GM18951 (cell line): ENCODE measurements at regions not wholly inside any gene's neighbourhood (a gene's known extent, or its start where the extent isn't known, plus 50 kb on each side); places are given as distances from the start of the nearest gene placed in this dataset.

Experiments
- POLR2A ChIP-seq: IDR thresholded peaks from 4 replicates; pipeline ENCODE4 v1.6.1; 2011; ENCODE audit warnings: mild to moderate bottlenecking; ENCODE audit not compliant: insufficient read length, insufficient read depth; ENCODE audit errors: extremely low read depth
- in situ Hi-C: fragments of 300-500 bp; cut with MboI; formaldehyde crosslinking; loops from one replicate; pipeline ENCODE4 v1.12.0; 2022; ENCODE audit warnings: low sequenced_read_pairs, mixed read lengths, inconsistent platforms; ENCODE audit not compliant: unreplicated experiment

- TF ChIP-seq POLR2A = no peak
- in situ Hi-C loops = no loop called here
Observed at GRCh38 chr2:118622913-118623312, 224.5 kb downstream of the EN1 start.

- in situ Hi-C loops = no loop called here
- TF ChIP-seq POLR2A = no peak
Observed at GRCh38 chr2:118622108-118622507, 225.3 kb downstream of the EN1 start.

GRCh38 chr2:118618279-118618678 is 229.2 kb downstream of the EN1 start:
- in situ Hi-C loops = no loop called here

GRCh38 chr2:118616432-118616831 is 231.0 kb downstream of the EN1 start:
- TF ChIP-seq POLR2A = no peak
- in situ Hi-C loops = no loop called here

More at GRCh38 chr2:118618279-118618678, 229.2 kb downstream of the EN1 start:
- no peak for TF ChIP-seq POLR2A

GRCh38 chr2:118614841-118615271 is 232.6 kb downstream of the EN1 start:
- in situ Hi-C loops = no loop called here
- no peak for TF ChIP-seq POLR2A

- in situ Hi-C loops = no loop called here
- TF ChIP-seq POLR2A = no peak
Observed at GRCh38 chr2:118613737-118614136, 233.7 kb downstream of the EN1 start.

- in situ Hi-C loops = no loop called here
- no peak for TF ChIP-seq POLR2A
Observed at GRCh38 chr2:118611691-118612090, 235.8 kb downstream of the EN1 start.

GRCh38 chr2:118609138-118609537 is 238.3 kb downstream of the EN1 start:
- in situ Hi-C loops = no loop called here
- no peak for TF ChIP-seq POLR2A

GRCh38 chr2:118607641-118608040 is 239.8 kb downstream of the EN1 start:
- in situ Hi-C loops = no loop called here
- TF ChIP-seq POLR2A = no peak

- in situ Hi-C loops = no loop called here
Observed at GRCh38 chr2:118604811-118605210, 242.6 kb downstream of the EN1 start.

GRCh38 chr2:118604371-118604770 is 243.1 kb downstream of the EN1 start:
- in situ Hi-C loops = no loop called here
- TF ChIP-seq POLR2A = no peak

More at GRCh38 chr2:118604811-118605210, 242.6 kb downstream of the EN1 start:
- TF ChIP-seq POLR2A = no peak

- in situ Hi-C loops = no loop called here
- no peak for TF ChIP-seq POLR2A
Observed at GRCh38 chr2:118599141-118599540, 248.3 kb downstream of the EN1 start.

- in situ Hi-C loops = no loop called here
- TF ChIP-seq POLR2A = no peak
Observed at GRCh38 chr2:118596620-118597019, 250.8 kb downstream of the EN1 start.

GRCh38 chr2:118593257-118593656 is 254.2 kb downstream of the EN1 start:
- in situ Hi-C loops = no loop called here
- TF ChIP-seq POLR2A = no peak

- no peak for TF ChIP-seq POLR2A
- in situ Hi-C loops = no loop called here
Observed at GRCh38 chr2:118591223-118591622, 256.2 kb downstream of the EN1 start.
